ENCODE measurements at regions not wholly inside any gene's neighbourhood (a gene's known extent, or its start where the extent isn't known, plus 50 kb on each side); places are given as distances from the start of the nearest gene placed in this dataset.

DNA sequence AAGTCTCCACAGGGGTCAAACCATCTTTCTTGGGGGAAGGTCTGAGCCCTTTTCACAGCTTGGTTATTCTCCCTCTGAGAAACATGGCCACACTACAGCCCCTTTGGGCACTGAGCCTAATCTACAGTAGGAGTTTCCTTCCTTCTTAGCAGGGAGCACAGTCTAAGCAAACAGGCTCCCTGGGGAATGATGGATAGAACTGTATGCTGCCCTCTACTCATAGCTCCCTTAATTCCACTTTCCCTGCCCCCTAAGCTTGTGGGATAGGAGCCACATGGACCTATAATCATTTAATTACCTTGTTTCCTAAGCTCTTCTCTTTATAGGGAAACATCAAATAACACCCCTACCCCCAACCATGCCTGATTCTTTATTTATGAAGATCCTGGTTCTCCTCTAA is 442.1 kb upstream of the MEX3C start:
- no peak overlapping the region for H2AFZ ChIP-seq (ENCODE audit: control insufficient read depth, low read depth, low read length)
- SMC1A ChIA-PET (ENCODE audit: uncharacterized antibody, unreplicated experiment): interaction anchor here (0.6 to 2.2 kb wide), 2 partner anchors 14 to 809 kb away, joined by 3 to 6 read pairs; no protein-coding TSS in a partner anchor
- DNase-seq (ENCODE audit: low read depth, low spot score) (no peak), ATAC-seq (no peak), FAIRE-seq (no peak)
- no peaks in the 10 kb centered on the region; the same call in 2 of the 3 replicates for H3K9me3 ChIP-seq (replicated peaks; ENCODE audit: control insufficient read depth, insufficient read depth, low read length)
- no peaks in the 10 kb centered on the region for H3K79me2 ChIP-seq (ENCODE audit: control insufficient read depth, insufficient read depth, low read length)
- H3K27ac ChIP-seq (ENCODE audit: control insufficient read depth, insufficient read depth): no peak overlapping the region
- in situ Hi-C loops (cut with MboI) (no loop called here), intact Hi-C loops (cut with micrococcal nuclease; ENCODE audit: unreplicated experiment) (no loop called here)
- CTCF ChIA-PET: interaction anchor here (0.7 kb wide), 1 partner anchor 19 kb away, joined by 3 read pairs; no protein-coding TSS in a partner anchor
- BruUV-seq (replicated peaks): no TSS peak
- H3K4me3 ChIP-seq: no peak overlapping the region
- POLR2A ChIA-PET: no interaction called here
- RAD21 ChIA-PET (ENCODE audit: unreplicated experiment): no interaction called here
- H3K4me1 ChIP-seq (ENCODE audit: control insufficient read depth, insufficient read depth, low read length): no peaks in the 10 kb centered on the region
- H3K4me2 ChIP-seq (ENCODE audit: control insufficient read depth, insufficient read depth): no peak overlapping the region
- no peak overlapping the region for H3K9ac ChIP-seq (ENCODE audit: control insufficient read depth, insufficient read depth, low read length)
- no peaks in the 10 kb centered on the region for H3K36me3 ChIP-seq (ENCODE audit: control insufficient read depth in 2 of 2, insufficient read depth in 2 of 2, low read length in 1 of 2)
- no peaks in the 10 kb centered on the region for H4K20me1 ChIP-seq (ENCODE audit: control insufficient read depth, insufficient read depth)
- H3K27me3 ChIP-seq (replicated peaks in 1 of 2; ENCODE audit: control insufficient read depth in 2 of 2, insufficient read depth in 2 of 2, low read length in 1 of 2): no peaks in the 10 kb centered on the region
- TF ChIP-seq ESRRA (IDR thresholded peaks at IDR 0.05; ENCODE audit: low read length) (no peak), ZNF24 (IDR thresholded peaks at IDR 0.05) (no peak), EGR1 (IDR thresholded peaks at IDR 0.05; ENCODE audit: borderline replicate concordance in 1 of 2, low read depth in 2 of 2, low read length in 2 of 2) (no peak), ZNF274 (IDR thresholded peaks at IDR 0.05; ENCODE audit: insufficient read depth, insufficient read length) (no peak), KLF5 (IDR thresholded peaks at IDR 0.05; ENCODE audit: partially characterized antibody) (no peak), CEBPB (IDR thresholded peaks at IDR 0.05; ENCODE audit: borderline replicate concordance in 1 of 2, low read depth in 2 of 2, low read length in 2 of 2) (no peak), MEF2B (IDR thresholded peaks at IDR 0.05; ENCODE audit: partially characterized antibody, poor library complexity, severe bottlenecking) (no peak), CHD2 (IDR thresholded peaks at IDR 0.05; ENCODE audit: borderline replicate concordance, low read depth, low read length) (no peak), RAD21 (IDR thresholded peaks at IDR 0.05; ENCODE audit: insufficient read depth, low read depth, low read length) (no peak), SMAD5 (IDR thresholded peaks at IDR 0.05; ENCODE audit: low read depth) (no peak), EED (IDR thresholded peaks at IDR 0.05; ENCODE audit: low read depth) (no peak), NFYB (IDR thresholded peaks at IDR 0.05; ENCODE audit: insufficient read depth, low read depth, low read length) (no peak), ZNF207 (IDR thresholded peaks at IDR 0.05; ENCODE audit: borderline replicate concordance) (no peak), WRNIP1 (IDR thresholded peaks at IDR 0.05; ENCODE audit: borderline replicate concordance, low read depth, low read length) (no peak), NFIC (IDR thresholded peaks at IDR 0.05; ENCODE audit: low read depth, low read length) (no peak)
- TF ChIP-seq, protein P1, sequence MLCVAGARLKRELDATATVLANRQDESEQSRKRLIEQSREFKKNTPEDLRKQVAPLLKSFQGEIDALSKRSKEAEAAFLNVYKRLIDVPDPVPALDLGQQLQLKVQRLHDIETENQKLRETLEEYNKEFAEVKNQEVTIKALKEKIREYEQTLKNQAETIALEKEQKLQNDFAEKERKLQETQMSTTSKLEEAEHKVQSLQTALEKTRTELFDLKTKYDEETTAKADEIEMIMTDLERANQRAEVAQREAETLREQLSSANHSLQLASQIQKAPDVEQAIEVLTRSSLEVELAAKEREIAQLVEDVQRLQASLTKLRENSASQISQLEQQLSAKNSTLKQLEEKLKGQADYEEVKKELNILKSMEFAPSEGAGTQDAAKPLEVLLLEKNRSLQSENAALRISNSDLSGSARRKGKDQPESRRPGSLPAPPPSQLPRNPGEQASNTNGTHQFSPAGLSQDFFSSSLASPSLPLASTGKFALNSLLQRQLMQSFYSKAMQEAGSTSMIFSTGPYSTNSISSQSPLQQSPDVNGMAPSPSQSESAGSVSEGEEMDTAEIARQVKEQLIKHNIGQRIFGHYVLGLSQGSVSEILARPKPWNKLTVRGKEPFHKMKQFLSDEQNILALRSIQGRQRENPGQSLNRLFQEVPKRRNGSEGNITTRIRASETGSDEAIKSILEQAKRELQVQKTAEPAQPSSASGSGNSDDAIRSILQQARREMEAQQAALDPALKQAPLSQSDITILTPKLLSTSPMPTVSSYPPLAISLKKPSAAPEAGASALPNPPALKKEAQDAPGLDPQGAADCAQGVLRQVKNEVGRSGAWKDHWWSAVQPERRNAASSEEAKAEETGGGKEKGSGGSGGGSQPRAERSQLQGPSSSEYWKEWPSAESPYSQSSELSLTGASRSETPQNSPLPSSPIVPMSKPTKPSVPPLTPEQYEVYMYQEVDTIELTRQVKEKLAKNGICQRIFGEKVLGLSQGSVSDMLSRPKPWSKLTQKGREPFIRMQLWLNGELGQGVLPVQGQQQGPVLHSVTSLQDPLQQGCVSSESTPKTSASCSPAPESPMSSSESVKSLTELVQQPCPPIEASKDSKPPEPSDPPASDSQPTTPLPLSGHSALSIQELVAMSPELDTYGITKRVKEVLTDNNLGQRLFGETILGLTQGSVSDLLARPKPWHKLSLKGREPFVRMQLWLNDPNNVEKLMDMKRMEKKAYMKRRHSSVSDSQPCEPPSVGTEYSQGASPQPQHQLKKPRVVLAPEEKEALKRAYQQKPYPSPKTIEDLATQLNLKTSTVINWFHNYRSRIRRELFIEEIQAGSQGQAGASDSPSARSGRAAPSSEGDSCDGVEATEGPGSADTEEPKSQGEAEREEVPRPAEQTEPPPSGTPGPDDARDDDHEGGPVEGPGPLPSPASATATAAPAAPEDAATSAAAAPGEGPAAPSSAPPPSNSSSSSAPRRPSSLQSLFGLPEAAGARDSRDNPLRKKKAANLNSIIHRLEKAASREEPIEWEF (IDR thresholded peaks at IDR 0.05; ENCODE audit: insufficient replicate concordance, low read depth, low read length): no peak
- TF ChIP-seq, protein P2, sequence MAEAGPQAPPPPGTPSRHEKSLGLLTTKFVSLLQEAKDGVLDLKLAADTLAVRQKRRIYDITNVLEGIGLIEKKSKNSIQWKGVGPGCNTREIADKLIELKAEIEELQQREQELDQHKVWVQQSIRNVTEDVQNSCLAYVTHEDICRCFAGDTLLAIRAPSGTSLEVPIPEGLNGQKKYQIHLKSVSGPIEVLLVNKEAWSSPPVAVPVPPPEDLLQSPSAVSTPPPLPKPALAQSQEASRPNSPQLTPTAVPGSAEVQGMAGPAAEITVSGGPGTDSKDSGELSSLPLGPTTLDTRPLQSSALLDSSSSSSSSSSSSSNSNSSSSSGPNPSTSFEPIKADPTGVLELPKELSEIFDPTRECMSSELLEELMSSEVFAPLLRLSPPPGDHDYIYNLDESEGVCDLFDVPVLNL (IDR thresholded peaks at IDR 0.05; ENCODE audit: low read depth, low read length): no peak
- TF ChIP-seq, protein P3, sequence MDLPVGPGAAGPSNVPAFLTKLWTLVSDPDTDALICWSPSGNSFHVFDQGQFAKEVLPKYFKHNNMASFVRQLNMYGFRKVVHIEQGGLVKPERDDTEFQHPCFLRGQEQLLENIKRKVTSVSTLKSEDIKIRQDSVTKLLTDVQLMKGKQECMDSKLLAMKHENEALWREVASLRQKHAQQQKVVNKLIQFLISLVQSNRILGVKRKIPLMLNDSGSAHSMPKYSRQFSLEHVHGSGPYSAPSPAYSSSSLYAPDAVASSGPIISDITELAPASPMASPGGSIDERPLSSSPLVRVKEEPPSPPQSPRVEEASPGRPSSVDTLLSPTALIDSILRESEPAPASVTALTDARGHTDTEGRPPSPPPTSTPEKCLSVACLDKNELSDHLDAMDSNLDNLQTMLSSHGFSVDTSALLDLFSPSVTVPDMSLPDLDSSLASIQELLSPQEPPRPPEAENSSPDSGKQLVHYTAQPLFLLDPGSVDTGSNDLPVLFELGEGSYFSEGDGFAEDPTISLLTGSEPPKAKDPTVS (IDR thresholded peaks at IDR 0.05; ENCODE audit: low read depth, low read length): no peak

Measured in GM12878 (cell line).